HG03280 (cell line): ENCODE measurements at regions not wholly inside any gene's neighbourhood (a gene's known extent, or its start where the extent isn't known, plus 50 kb on each side); places are given as distances from the start of the nearest gene placed in this dataset.

Experiments used
- ATAC-seq: cut with Tn5 transposase; IDR thresholded peaks from one replicate; pipeline ENCODE4 v1.9.1; 2021; ENCODE audit warnings: mild to moderate bottlenecking, moderate library complexity; ENCODE audit not compliant: unreplicated experiment

GRCh38 chr1:30324251-30325084 lies 398.9 kb downstream of the MATN1 start:
- ATAC-seq = no peak

DNA sequence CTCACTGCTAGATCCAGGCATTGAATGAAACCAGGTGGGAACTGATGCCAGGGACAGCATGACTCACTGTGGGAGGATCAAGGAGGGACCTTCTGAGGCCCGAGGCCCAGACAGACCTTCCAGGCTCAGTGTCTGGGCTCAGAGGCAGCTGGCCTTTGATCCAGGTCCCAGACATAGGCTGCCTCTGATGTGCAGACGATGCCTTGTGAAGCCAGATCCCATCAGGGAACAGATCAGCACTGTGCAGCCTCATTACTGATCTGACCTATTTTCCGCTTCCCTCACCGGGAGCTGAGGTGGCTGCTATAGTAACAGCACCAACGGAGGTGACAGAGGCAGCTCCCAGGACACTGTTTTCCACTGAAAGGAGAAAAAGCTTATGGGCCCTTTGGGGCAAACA lies 399.5 kb downstream of the MATN1 start:
- no peak for ATAC-seq

DNA sequence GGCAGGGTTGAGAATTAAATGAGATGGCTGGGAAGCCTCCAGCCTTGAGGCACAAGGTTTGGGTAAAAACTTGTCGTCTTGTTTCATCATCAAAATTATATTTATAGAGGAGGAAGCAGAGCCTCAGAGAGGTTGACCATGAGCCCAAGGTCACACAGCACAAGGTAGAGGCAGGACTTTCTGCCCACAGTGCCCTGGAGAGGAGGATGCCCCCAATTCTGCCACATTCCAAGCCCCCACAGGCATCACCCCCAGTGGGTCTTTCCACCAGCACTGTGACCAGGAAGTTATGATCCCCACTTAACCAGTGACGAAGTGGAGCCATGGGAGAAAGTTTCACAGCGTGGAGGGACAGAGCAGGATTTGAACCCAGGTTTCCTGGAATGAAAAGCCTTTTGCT lies 400.0 kb downstream of the MATN1 start:
- no peak for ATAC-seq

DNA sequence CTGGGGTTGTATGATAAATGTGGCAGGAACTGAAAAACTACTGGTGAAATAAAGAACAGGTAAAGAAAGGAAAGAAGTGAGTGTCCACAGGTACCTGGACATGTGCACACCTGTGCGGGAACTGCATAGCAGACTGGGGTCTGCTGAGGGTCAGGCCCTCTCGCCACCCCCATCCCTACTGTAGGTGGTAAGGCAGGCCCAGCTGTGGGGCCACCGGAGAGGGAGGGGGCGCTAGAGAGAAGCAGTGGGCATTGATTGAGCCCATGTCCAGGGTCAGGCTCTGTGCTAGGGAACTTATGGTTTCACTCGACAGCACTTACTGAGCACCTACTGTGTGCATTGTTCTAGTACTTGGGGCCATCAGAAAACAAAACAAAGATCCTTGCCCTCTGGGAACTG lies 400.5 kb downstream of the MATN1 start:
- no peak for ATAC-seq

DNA sequence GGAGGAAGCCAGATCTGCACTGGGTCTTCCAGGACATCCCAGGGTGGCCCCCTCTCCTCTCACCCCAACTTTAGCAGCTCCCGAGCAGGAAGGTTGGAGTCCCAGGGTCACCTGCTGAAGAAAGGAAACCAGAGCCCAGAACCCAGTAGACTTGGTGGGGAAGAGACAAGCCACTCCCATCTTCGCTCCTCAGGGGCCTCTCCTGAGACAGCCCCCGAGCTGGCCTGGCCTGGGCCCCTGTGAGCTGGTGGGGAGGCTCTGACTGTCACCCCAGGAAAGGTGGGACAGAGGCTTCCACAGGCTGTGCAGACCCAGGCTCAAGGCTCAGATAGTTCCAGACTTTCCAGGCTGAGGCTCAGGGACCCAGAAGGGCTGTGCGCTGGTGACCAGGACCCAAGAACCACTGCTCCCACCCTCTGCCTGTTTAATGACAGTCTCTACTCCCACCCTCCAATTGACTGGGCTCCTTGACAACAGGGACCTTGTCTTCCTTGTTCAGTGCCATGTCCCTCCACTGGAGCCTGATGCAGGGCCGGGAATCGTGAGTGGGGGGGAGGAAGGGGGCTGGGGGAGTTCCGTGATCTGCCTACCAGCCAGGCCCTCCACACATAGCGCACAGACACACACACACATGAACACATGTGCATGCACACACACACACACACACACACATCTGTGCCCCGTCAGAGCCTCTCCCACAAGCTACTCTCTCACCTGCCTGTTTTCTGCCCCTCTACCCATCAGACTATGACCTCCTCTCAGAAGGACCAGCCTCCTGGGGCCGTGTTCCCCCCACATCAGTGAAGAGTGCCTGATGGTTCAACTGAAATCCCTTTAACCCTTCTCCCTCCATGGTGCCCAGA lies 401.2 kb downstream of the MATN1 start:
- ATAC-seq = no peak

DNA sequence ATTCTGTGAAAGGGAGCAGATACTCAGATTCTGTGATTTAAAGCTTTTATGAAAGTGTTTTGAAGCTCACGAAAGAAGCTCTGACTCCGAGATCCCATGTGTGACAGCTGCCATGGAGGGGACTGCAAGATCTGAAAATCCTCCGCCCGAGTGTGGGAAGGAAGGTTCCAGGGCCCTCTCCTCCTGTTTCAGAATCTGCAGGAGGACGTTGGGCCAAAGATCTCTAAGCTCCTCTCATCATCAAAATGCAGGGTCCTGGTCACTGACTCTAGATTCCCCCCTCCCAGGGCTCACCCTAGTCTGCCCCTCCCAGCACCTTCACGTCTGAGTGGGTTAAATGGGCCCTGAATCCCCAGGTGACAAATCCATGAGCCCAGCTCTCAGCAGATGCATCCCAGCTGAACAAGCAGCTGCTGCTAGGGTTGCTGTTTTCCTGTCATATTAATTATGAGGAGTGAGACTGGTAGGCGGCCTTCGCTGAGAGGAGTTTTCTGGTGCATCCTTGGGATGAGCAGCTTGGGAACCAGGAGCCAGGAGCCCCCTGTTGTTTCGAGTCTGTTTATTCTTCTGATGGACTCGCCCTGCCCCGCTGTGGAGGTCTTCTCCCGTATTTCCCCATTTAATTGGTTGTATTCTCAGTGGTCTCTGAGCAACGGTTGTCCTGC lies 402.0 kb downstream of the MATN1 start:
- no peak for ATAC-seq

- ATAC-seq = no peak
These were observed 402.8 kb downstream of the MATN1 start for GRCh38 chr1:30320581-30320890.

DNA sequence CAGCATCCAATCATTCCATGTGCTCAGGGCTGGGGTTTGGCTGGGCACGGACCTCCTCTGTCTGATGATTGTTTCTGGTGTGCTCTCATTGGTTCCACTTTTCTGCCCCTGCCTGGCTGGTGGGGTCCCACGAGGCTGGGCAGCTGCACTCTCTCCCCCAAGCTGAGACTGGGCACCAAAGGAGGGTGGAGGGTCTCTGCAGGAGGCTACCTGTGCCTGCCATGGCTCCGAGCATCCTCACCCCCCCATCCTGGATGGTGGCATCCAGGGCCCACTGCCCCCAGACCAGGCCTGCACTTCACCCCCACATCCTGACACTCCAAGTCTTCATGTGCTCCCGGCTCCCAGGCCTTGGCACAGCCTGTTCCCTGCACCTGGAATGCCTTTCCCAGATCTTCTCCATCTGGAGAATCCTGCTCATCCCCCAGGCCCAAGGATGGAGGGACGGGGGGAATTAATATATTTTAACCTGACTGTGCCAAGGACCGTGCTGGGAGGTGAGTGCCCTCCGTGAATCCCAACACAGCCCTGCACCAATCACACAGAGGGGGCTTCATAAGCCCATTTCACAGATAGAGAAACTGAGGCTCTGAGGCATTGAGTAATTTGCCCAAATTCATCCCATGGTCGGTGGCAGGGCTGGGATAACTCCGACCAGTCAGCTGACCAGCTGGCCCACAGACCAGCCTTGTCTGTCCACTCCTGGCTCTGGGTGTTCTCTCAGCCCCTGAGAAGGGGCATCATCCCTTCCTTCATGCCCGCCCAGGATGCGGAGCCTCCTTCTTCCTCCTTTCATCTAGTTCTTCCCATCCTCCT lies 403.4 kb downstream of the MATN1 start:
- ATAC-seq = no peak

DNA sequence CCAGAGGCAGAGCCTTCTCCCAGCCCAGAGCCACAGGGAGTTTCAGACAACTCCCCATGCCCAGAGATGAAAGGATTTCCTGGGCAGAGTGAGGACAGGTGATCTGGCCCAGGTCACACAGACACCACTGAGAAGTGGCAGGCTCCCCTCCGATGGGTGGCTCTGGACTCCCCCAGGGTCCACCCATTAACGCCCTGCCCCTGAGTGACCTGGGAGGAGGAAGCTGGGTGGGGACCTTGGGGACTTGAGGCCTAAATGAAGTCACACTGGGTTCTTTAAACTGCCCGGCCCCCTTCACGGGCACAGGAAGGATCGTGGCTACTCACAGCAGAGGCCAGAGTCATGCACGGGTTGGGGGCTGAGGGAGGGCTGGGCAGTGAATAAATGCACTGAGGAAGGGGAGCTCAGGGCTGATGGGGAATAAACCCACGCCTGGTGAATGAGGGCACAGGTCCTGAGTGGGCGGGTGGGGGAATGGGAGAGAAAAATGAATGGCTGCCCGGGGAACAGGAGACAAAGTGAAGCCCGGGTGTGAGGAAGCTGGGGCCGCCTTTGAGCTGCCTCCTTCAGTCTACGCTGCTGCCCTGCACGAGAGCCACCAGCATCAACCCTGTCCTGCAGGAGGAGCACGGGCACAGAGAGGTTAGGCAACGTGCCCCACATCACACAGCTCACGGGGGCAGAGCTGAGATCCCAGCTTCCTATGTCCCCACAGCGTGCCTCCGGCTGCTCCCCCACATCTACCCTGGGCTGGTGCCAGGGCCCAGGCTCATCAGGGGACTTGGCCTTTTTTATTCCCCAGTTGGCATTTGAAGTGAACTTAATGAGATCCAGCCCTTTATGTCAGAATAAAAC lies 404.3 kb downstream of the MATN1 start:
- no peak for ATAC-seq

DNA sequence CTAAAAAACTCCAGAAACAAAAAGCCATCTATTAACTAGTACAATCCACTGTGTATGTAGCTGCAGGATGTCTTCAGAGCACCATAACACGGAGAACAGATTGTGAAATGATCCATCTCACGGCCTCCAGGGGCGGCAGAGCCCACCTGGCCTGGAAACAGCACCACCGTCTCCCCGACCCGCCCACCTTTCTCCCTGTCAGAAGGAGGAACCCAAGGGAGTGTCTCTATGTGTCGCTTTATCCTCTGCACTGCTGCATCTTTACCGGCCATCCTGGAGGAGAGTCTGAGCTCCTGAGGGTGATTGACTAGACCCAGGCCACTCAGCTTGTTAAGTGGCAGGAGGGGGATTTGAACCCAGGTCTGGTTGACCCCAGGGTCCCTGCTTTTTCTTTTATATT lies 405.0 kb downstream of the MATN1 start:
- ATAC-seq = no peak

GRCh38 chr1:30317921-30318320 lies 405.5 kb downstream of the MATN1 start:
- no peak for ATAC-seq

DNA sequence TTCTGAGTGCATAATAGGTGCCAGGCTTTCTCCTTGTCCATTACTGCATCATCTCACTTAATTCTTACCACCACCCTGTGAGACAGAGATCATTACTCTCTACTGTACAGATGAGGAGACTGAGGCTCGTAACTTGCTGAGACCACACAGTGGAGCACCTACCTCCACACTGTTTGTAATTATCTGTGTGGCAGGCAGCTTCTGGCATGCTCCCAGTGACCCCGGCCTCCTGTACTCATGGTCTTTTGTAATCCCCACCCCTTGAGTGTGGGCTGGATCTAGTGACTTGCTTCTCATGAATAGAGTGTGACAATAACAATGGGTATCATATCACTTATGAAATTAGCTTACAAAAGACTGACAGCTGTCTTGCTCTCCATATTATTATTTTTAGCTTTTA lies 407.3 kb downstream of the MATN1 start:
- no peak for ATAC-seq

- ATAC-seq = no peak
These were observed 408.0 kb downstream of the MATN1 start for GRCh38 chr1:30315185-30315960.

- ATAC-seq = no peak
These were observed 408.8 kb downstream of the MATN1 start for GRCh38 chr1:30314591-30314990.

DNA sequence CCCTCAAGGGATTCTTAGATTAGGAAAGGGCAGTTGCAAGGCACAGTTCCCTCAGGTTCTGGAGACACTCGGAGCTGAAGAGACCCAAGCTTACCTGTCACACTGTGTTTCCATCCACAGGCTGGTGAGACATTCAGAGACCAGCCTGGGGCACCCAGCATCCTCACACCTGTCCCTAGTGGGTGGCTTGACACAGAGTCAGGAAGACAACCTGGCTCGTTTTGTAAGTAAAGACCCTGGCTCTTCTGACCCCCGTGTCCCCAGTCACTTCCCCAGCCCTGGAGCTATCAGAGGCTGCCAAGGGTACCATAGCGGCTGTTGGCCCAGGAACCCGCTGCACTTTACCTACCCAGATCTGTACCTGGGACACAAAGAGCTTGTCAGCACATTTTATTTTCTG lies 409.8 kb downstream of the MATN1 start:
- no peak for ATAC-seq

GRCh38 chr1:30313176-30313575 lies 410.2 kb downstream of the MATN1 start:
- no peak for ATAC-seq

DNA sequence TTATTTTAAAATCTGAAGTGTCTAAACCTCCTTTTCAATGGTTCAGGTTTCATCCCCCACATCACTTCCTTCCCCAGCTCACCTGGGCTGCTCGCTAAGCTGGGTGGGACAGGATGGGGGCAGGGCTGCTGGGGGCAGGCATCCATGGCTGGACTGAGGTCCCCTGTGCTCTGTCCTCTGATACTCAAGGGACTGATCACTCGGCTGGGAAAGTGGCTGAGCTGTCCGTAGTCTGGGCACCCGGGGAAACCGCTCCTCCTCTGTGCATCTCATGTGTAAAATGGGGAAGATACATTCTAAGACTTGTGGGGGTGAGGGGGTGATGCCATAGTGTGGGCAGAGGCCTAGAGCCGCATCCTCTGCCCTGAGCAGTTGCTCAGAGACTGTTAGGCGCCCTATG lies 411.2 kb downstream of the MATN1 start:
- ATAC-seq = no peak

GRCh38 chr1:30311749-30312148 lies 411.6 kb downstream of the MATN1 start:
- no peak for ATAC-seq
